CD4-positive, alpha-beta T cell treated with Interleukin-4 for 4 hours (primary cell): ENCODE measurements at regions not wholly inside any gene's neighbourhood (a gene's known extent, or its start where the extent isn't known, plus 50 kb on each side); places are given as distances from the start of the nearest gene placed in this dataset.

ENCODE experiments used
- DNase-seq: peaks from one replicate; pipeline ENCODE4 v3.0.0-alpha.2; 2020

DNA sequence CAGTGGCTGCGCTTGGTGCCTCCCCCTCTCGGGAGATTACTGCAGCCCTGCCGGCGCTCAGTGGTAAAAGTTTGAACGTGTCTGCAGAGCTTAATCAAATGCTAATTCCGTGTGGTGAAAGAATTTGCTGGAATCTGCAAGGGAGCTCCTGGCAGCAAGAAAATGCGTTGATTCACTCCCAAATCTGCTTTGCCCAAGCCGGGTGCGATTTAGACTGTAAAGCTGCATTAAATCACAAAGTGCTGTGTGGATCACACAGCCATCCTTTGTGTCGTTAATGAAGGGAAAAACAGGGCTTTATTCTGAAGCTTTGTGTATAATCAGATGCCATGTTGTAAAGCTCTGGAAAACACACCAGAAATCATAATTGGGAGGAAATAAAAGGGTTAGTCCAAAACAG is 444.1 kb downstream of the BCOR start:
- no peak for DNase-seq

DNA sequence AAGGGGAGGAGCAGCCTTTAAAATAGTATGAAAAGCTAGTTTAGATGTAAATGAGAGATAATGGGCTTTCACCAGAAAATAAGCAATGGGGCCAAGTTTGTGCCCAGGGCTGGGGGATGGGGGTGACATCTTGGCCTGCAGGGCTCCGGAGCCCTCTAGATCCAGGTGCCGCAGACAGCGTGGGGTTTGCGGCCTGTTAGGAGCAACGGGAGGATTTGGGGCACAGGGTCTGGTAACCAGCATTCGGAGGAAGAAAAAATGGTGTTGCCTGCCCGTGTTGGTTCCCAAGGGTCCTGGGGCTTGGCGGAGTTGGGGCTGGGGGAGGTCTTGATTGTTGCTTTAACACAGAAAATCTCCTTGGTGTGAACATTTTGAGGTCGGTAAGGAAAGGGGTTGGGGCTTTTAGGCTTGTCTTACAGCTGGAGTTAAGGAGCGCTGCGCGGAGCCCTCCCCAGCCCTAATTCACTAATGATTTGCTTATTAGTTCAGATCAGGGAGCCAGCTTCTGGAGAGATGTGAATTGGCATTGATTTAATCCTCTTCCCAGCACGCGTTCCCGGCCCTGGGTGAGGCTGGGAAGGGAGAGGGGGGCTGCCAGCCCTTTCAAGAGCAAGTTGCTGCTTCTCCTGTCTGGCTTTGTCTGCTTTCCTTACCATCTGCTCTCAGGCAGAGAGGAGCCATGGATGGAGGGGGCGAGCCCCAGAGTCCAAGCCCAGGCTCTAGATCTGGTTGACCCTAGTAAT is 443.4 kb downstream of the BCOR start:
- no peak for DNase-seq

DNA sequence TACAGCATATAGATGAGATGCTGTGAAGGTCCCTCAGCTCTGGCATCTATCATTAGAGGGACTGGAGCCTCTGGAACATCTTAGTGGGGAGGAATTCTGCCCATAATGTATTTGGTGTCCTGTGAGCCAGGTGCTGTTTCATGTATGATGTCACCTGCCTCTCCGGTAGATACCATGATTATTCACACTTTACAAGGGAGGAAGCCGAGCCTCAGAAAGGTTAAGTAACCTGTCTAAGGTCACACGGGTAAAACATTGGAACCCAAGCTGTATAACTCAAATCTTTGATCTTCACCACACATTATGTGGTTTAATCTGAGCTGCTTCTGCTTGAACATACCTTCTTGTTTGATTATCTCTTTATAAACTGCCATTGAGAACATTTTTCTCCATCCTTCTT is 442.8 kb downstream of the BCOR start:
- DNase-seq, result no peak

DNA sequence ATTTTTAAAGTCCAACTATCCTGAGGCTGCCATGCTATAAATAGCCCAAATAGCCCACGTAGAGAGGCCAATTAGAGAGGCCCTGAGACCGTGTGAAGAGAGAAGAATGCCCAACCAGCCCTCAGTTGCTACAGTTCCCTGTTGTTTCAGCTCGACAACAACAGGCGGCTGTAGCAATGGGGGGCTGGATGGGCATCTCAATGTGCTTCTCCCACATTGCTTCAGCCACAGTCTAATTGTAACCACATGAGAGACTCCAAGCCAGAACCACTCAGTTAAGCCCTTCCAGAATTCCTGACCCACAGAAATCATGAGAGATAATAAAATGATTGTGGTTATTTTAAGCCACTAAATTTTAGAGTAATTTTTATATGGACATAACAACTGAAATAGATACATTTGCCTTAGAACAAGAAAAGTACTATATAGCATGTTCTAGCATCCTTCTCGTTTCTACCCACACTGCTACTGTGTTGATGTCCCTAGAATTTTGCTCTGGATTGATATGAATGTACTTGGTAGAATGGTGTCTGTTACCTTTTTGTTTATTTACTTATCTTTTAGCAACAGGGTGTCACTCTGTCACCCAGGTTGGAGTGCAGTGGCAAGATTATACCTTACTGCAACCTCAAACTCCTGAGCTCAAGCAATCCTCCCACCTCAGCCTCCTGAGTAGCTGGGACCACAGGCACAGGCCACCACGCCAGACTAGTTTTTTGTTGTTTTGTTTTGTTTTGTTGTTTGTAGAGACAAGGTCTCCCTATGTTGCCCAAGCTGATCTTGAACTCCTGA is 436.4 kb downstream of the BCOR start:
- no peak for DNase-seq

DNA sequence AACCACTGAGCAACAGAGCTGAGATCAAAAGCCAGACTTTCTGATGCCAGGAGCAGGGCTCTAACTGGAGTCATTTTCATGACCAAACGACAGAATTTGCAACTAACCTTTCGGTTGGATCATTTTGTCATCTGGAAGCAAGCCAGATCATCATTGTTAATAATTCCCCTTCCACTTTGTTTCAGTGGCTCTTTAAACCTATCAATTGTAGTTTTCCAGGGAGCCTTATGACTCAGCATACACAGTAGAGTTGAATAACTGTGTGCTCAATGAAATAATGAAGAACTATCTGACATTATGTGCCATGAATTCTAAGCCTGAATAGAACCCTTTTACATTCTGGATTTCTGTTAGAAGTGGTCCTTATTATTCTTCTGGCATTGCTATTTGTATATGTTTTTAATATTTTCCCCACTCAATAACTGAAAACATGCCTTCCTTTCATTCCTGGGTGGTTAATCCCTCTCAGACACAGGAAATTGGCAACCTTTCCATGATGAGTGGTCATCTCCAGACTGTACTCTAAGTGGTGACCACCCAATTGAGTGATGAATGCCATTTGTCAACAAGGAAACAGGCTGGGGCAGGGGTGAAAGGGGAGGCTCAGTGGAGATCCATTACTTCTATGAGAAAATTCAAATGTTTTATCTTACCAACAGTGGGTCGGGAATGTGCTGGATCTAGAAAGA is 431.8 kb downstream of the BCOR start:
- DNase-seq, result no peak

DNA sequence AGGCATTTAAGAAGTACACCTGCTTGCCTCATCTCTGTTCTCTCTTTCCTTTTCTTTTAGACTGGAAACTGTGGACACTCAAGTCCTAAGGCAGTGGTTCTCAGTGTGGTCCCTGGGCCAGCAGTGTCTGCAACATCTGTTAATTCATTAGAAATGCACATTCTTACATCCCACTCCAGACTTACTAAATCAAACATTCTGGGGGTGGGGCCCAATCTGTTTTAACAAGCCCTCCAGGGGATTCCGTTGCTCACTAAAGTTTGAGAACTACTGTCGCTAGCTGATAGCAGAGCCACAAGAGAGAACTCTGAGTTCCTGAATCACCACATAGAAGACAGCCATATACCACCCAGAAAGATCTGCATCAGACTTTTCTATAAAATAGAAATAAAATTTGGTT is 430.6 kb downstream of the BCOR start:
- no peak for DNase-seq

DNA sequence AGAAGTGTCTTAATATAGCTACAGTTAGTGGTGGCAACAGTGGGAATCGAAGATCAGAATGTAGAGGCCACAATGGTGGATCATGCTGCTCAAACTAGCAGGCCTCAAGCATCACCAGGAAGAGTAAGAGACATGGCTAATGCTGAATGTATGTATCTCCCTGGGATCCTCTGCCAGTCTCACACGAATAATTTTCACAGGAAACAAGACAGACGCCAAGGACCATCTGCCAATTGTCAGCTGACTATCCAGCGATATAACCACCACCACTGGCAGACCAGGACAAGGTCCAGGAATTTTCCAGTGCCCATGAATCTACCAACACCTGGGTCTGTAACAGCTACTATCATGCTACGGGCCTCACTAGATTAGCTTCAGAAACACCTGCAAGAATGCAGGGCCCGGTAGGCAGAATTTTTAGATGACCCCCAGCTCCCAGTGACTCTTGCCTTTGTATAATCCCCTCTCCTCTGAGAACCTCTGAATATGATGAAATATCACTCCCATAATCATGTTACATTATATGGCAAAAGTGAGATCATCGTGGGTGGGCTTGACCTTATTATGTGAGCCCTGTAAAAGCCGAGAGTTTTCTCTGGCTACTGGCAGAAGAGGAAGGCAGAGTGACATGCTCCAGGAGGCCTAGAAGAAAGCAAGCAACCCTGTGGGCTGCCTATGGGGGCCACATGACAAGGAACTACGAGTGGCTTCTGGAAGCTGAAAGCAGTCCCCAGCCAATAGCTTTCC is 429.8 kb downstream of the BCOR start:
- DNase-seq, result no peak

DNA sequence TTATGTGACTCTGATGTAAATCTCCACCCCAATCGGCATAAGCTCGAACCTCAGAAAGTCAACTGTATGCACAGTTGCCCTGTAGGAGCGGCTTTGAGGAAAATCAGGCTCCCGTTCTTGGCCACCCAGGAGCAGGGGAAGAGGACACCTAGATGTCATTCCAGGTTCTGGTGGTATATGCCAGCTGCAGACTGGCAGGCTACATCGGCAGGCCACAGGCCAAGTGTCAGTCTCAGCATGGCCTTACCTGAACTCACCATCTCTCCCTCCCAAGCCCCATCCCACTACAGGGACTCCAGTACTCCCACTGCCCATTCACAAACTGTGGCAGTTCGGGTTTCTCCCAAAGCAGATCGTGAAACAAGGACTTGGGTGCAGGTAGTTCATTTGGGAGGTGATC is 428.1 kb downstream of the BCOR start:
- DNase-seq, result no peak

DNA sequence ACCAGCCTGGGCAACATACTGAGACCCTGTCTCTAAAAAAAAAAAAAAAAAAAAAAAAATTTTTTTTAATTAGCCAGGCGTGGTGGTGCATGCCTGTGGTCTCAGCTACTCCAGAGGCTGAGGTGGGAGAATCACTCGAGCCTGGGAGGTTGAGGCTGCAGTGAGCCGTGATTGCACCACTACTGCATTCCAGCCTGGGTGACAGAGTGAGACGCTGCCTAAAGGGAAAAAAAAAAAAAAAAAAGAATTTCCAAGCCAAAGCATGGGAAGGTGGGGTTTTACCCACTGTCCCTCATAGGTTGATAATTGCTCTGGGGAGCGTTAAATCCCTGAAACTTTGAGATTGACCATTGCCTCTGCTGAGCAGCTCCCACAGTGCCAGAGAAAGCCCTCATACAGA is 427.5 kb downstream of the BCOR start:
- DNase-seq, result no peak

DNA sequence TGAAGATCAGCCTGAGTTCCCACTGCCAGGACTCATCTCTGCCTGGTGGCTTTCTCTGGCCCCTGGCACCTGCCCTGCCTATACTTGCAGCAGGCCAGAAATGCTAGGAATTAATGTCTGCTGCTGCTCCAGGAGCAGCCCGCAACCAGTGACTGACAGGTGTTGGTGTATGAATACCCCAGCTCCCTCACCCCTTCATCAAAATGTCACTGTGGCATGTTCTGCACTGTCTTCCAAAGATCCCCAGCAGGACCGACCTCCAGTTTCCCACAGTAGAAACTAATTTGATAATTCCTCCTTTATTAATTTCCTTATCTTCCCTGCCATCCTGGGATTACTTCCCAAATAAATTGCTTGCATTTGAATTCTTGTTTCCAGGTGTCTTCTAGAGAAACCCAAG is 425.4 kb downstream of the BCOR start:
- no peak for DNase-seq

DNA sequence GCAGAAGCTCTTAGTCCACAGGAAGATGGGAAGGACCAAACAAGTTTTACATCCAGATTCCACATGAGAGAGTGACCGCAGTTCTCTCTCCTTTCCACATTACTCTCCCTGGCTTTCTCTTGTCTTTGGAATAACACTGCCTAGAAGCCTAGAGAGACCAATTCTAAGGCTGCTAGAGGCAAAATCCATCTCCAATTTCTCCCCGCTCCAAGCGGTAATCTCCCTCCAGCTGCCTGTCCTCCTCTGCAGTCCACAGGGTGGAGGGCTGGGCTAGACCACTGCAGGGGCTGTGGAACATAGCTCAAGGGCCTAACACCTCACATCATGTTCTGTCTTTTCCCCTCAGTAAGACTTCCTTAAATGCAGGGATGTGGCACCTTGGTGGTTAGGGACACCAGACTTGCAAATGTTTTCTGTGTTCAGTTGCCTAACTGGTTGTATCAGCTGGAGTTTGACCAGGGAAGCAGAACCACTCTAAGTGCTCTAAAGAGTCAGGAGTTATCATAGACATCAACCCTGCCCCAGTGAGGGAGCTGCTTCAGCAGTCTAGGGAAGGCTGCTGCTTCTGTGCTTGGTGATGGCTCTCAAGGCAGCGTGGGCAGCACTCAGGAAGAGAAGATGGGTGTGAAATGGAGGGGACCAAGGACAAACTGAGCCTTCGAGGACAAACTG is 423.1 kb downstream of the BCOR start:
- DNase-seq, result no peak

DNA sequence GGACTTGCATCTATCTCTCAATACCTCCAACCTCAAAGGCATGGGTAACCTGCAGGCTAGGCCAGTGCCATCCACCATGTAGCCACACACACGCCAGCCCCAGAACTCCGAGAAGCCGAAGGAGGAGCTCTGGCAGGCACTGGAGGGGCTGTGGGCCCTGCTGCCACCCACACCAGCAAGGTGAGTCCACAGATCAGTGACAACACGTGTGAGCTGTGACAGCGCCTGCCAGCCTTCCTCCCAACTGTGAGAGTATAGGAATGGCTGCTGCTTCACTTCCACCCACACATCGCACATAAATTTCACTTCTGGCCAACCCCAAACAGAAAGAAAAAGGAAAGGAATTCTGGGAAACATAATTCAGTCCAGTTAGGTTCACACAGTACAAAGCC is 422.6 kb downstream of the BCOR start:
- DNase-seq, result no peak

DNA sequence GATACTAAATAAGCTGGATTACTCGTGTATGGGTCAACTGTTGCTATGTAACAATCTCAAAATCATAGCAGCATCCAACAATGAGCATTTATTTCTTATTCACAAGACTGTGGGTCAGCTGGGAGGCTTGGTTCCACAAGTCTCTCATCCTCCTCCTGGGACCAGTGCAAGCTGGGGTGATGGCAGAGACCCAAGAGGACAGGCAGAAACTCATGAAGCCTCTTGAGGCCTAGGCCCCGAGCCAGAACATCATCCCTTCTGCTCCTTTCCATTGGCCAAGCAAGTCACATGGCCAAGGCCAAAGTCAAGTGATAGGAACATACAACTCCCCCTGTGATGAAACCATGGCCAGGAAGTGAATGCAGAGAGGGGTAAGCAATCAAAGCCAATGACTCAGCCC is 422.1 kb downstream of the BCOR start:
- DNase-seq, result no peak

DNA sequence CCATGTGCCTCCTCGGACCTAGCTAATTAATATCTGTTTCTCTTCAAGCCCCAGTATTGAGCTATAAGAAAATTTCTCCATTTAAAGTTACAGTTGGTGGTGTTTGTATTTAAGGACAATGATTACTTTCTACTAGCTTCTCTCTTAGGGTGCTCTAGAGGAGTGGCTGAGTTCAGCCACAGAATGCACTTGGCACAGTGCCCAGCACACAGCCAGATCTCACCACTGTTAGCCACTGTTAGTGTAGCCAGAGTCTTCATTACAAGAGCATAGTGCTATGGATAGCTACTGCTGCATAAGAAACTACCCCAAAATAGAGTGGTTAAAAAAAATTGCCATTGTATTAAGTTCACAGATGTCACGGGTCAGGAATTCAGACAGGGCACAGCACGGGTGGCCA is 421.3 kb downstream of the BCOR start:
- no peak for DNase-seq

DNA sequence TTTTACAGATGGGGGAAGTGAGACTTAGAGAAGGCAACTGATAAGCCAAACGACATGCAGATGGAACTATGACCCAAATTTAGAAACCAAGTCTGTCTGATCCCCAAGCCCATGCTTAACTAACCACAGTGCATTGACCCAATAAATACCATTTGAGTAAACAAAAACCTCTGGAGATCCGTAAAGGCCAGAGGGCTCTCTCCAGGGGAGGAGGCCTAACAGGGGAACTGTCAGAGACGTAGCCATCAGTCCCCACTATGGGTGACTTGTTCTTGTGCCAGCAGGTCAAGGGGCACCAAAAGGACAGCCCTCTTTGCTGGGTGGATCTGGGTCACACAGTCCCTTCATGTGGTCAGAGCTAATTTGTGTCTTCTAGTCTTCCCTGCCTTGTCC is 420.2 kb downstream of the BCOR start:
- no peak for DNase-seq

DNA sequence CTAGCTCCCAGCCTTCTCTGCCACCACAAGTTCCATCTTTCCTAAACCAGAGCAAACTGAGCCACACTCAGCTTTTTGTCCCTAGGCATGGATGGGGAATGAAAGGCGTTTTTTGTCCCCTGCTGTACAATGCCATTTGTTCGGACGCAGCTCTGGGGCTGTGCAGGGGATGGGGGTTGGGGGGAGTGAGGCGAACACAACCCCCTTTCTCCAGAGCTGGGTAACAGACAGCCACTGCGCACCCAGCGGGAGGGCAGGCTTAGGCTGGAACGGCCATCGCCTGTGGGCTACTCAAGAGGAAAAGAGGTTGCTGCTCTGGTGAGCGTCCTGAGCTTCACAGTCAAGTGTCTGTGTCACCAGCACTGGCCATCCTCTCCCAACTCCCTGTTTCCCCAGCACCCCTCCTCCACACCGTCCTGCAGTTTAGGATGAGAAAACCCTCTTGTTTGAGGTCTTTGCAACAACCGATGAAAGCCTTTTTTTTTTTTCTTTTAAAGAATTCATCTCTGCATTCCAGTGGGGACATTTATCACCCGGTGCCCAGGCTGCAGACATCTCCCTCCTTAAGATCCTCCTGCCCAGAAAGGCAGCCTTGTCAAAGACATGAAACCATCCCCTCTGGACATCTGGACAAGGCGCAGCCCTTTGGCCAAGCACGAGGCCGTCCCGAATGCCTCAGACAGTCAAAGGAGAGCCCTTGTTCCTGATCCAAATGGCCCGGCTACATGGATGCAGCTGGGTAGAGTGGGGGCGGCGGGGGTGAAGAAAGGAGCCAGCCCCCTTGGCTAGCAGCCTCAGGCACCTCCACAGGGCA is 419.6 kb downstream of the BCOR start:
- no peak for DNase-seq

DNA sequence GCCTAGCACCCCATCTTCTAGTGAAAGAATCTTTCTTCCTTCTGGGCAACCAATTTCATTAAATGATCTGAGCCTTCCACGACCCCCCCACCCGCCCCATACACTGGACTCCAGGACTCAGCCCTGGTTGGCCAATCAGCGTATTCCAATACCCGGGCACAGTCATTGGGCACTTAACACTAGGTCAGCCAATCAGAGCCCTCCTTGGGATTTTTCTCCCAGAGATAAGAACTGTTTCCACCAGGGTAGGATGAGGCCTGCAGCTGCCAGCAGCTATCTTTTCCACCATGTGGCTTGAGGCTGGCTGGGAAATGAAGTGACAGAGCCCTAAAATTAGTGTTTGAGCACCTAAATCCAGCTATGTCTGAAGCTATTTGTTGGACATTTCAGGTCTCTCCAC is 418.8 kb downstream of the BCOR start:
- no peak for DNase-seq

DNA sequence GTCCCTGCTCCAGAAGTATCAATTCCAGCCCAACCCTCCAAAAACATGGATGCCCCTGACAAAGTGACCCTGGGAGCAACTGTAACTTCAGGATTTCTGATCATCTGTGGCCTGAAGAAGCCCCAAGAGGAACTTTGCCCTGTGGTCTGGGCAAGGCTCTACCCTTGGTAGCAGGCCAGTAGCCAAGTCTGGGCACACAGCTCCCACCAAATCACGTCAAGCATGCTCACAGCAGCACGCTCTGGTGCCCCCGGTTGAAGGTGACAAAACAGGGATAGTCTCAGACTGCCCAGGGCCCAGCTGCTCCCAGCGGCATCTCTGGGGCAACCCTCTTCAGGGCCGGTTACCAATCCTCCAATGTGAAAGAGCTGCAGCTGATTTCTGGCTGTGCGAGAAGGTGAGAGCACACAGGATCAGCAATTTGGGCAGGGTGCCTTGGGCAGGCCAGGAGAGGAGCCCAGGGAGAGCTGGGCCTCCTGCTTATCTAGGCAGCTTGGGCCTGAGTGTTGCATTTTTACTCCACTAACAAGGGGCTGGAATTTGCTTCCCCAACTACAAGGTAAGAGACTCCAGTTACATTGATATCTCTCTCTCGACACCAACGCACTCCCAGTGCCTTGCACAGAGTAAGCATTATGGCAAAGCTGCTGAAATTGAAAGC is 418.1 kb downstream of the BCOR start:
- no peak for DNase-seq

DNA sequence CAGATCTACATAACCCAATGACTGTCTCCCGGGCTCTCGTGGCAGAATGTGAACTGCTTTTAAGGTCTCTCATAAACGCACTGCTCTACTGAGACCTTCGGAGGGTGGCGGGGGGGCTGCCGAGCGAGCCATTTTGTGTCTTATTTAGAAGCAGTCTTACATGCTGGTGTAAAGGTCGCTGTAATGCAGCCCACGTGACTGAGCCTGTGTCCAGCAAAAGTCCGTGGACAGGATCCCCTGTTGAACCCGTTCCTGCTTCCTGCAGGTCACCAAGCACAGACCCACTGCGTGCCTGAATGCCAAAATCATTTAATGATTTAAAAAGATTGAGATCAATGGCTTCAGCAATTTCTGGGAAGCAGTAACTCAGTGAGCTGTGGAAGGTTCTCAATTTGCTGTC is 415.9 kb downstream of the BCOR start:
- no peak for DNase-seq

DNA sequence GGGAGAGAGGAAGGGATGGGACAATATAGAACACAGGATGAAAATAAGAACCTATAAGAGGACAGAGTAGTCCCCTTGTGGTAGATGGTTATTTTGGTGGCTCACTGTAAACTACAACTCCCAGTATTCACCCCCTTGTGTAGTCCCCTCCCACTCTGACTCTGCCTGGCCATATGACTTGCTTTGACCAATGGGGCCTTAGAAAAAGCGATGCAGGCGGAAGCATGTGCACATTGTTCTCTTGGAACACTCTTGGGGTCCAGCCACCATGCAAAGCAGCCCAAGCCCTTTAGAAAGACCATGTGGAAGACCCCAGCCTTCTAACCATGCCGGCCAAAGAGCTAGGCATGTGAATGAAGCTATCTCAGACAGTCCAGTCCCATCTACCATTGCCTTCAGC is 415.0 kb downstream of the BCOR start:
- no peak for DNase-seq

DNA sequence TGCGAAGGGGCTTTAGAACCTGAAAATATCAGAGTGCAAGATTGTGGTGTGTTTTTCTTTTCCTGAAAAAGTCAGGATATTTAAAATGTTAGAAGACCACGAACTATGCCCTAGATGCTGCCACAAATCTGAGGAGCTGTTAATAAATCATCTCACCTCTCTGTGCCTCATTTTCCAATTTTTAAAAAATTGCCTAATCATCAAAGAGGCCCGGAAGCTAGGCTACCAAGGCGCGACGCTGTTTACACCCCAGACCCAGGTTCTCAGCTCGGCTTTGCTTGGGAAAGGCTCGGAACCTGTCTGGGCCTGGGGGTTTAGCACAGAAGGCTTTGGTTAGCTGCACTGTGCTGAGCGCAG is 409.6 kb downstream of the BCOR start:
- DNase-seq, result no peak
